Gastroesophageal sphincter (tissue), 4 donors: ENCODE measurements at regions not wholly inside any gene's neighbourhood (a gene's known extent, or its start where the extent isn't known, plus 50 kb on each side); places are given as distances from the start of the nearest gene placed in this dataset.

ENCODE experiments used
- ATAC-seq: fragments of 150-250 bp; one replicate; pipeline ENCODE4 v1.9.1; 2016; ENCODE audit warnings: mild to moderate bottlenecking, moderate library complexity
- H3K27ac ChIP-seq, 4 donors: fragments of 200-600 bp; sonication (generic) in 3 of 4; 1 replicate in 3 of 4; 2 replicates in 1 of 4; pipeline ENCODE4 v1.5.1; 2016 to 2019
- H3K27me3 ChIP-seq: fragments of 200-600 bp; sonication (generic); one replicate; pipeline ENCODE4 v1.5.1; 2019
- H3K36me3 ChIP-seq, 2 donors: fragments of 200-600 bp; sonication (generic); one replicate each; pipeline ENCODE4 v1.5.1; 2019; ENCODE audit warnings: control low read depth in 1 of 2
- H3K4me1 ChIP-seq, 3 donors: fragments of 200-600 bp; sonication (generic); 1 replicate in 2 of 3; 2 replicates in 1 of 3; pipeline ENCODE4 v1.5.1; 2016 to 2019; ENCODE audit warnings: control low read depth in 2 of 3
- H3K4me3 ChIP-seq, 2 donors: fragments of 200-600 bp; sonication (generic); one replicate each; pipeline ENCODE4 v1.5.1; 2019; ENCODE audit warnings: mild to moderate bottlenecking in 1 of 2, moderate library complexity in 1 of 2
- H3K9me3 ChIP-seq, 3 donors: fragments of 200-600 bp; sonication (generic); one replicate each; pipeline ENCODE4 v1.5.1; 2017 to 2019; ENCODE audit warnings: control low read depth in 2 of 3
- CTCF ChIP-seq, 4 experiments: fragments of 200-600 bp in 2 of 4; fragments of 450-650 bp in 2 of 4; sonication (generic) in 1 of 4; IDR thresholded peaks; one replicate each; pipeline ENCODE4 v1.5.1; 2017 to 2019; ENCODE audit warnings: antibody characterized with exemption in 4 of 4, mild to moderate bottlenecking in 2 of 4, moderate library complexity in 2 of 4
- EP300 ChIP-seq: sonication (generic); formaldehyde crosslinking; IDR thresholded peaks from one replicate; pipeline ENCODE4 v1.6.1; 2017; ENCODE audit warnings: antibody characterized with exemption, mild to moderate bottlenecking
- POLR2A ChIP-seq, 2 donors: fragments of 450-650 bp; IDR thresholded peaks; one replicate each; pipeline ENCODE4 v1.6.1; 2017; ENCODE audit warnings: antibody characterized with exemption in 2 of 2, mild to moderate bottlenecking in 2 of 2, moderate library complexity in 1 of 2
- POLR2AphosphoS5 ChIP-seq: sonication (generic); formaldehyde crosslinking; IDR thresholded peaks from one replicate; pipeline ENCODE4 v1.6.1; 2017; ENCODE audit warnings: antibody characterized with exemption
- WGBS, 2 donors: methylation state at CpG; one replicate each; pipeline ENCODE4 v1.1.5; 2018; ENCODE audit warnings: low coverage in 1 of 2; 5-methylcytosine and 5-hydroxymethylcytosine counted together

GRCh38 chr2:194343167-194343566 lies 1313.9 kb upstream of the SLC39A10 start:
- Histone ChIP-seq H3K36me3 (no peaks in the 10 kb centered on the region), H3K27me3 (no peaks in the 10 kb centered on the region), H3K9me3 (no peaks in the 10 kb centered on the region), H3K27ac (no peak overlapping the region), H3K4me1 (no peaks in the 10 kb centered on the region), H3K4me3 (no peak overlapping the region)
- 82 to 93% methylated on average over 3 of the region's 3 CpGs for WGBS, 2 donors
- TF ChIP-seq EP300 (no peak), POLR2AphosphoS5 (no peak), POLR2A (IDR thresholded peaks at IDR 0.05) (no peak), CTCF (IDR thresholded peaks at IDR 0.05) (no peak)
- no peak for ATAC-seq

- Histone ChIP-seq H3K36me3 (no peaks in the 10 kb centered on the region), H3K4me1 (no peaks in the 10 kb centered on the region), H3K27ac (no peak overlapping the region), H3K9me3 (no peaks in the 10 kb centered on the region), H3K27me3 (no peaks in the 10 kb centered on the region), H3K4me3 (no peak overlapping the region)
- WGBS, 2 donors: 79 to 81% methylated on average over 8 to 9 of the region's 9 CpGs
- no peak for ATAC-seq
- TF ChIP-seq EP300 (no peak), CTCF (IDR thresholded peaks at IDR 0.05) (no peak), POLR2A (IDR thresholded peaks at IDR 0.05) (no peak), POLR2AphosphoS5 (no peak)
Measured at GRCh38 chr2:194332799-194333490, 1324.1 kb upstream of the SLC39A10 start.

GRCh38 chr2:194328456-194328855 lies 1328.6 kb upstream of the SLC39A10 start:
- no peaks in the 10 kb centered on the region for H3K9me3 ChIP-seq
- no peaks in the 10 kb centered on the region for H3K27me3 ChIP-seq
- H3K4me1 ChIP-seq: no peaks in the 10 kb centered on the region
- ATAC-seq: no peak
- WGBS, 2 donors: no CpG with 5 or more reads among the region's 7 CpGs
- TF ChIP-seq CTCF (IDR thresholded peaks at IDR 0.05): no peak
- TF ChIP-seq EP300: no peak
- TF ChIP-seq POLR2AphosphoS5: no peak
- no peak for TF ChIP-seq POLR2A (IDR thresholded peaks at IDR 0.05)
- H3K4me3 ChIP-seq: no peak overlapping the region
- no peaks in the 10 kb centered on the region for H3K36me3 ChIP-seq
- H3K27ac ChIP-seq: no peak overlapping the region

- 86% methylated on average over 12 of the region's 25 CpGs; no CpG with 5 or more reads in 1 of the 2 donors for WGBS, 2 donors
- Histone ChIP-seq H3K36me3 (no peaks in the 10 kb centered on the region), H3K27ac (no peak overlapping the region), H3K27me3 (no peaks in the 10 kb centered on the region), H3K4me1 (no peaks in the 10 kb centered on the region), H3K9me3 (no peaks in the 10 kb centered on the region), H3K4me3 (no peak overlapping the region)
- no peak for ATAC-seq
- TF ChIP-seq POLR2AphosphoS5 (no peak), POLR2A (IDR thresholded peaks at IDR 0.05) (no peak), CTCF (IDR thresholded peaks at IDR 0.05) (no peak), EP300 (no peak)
Measured at GRCh38 chr2:194327196-194327888, 1329.7 kb upstream of the SLC39A10 start.

GRCh38 chr2:194323740-194324139 lies 1333.3 kb upstream of the SLC39A10 start:
- no peaks in the 10 kb centered on the region for H3K36me3 ChIP-seq
- no peaks in the 10 kb centered on the region for H3K4me1 ChIP-seq
- no peaks in the 10 kb centered on the region for H3K9me3 ChIP-seq
- no peak overlapping the region for H3K27ac ChIP-seq
- no peak overlapping the region for H3K4me3 ChIP-seq
- no peak for ATAC-seq
- no peaks in the 10 kb centered on the region for H3K27me3 ChIP-seq
- no peak for TF ChIP-seq CTCF (IDR thresholded peaks at IDR 0.05)
- TF ChIP-seq POLR2A (IDR thresholded peaks at IDR 0.05): no peak
- 69 to 89% methylated on average over 1 of the region's 1 CpG for WGBS, 2 donors
